ENCODE measurements at regions not wholly inside any gene's neighbourhood (a gene's known extent, or its start where the extent isn't known, plus 50 kb on each side); places are given as distances from the start of the nearest gene placed in this dataset.

DNA sequence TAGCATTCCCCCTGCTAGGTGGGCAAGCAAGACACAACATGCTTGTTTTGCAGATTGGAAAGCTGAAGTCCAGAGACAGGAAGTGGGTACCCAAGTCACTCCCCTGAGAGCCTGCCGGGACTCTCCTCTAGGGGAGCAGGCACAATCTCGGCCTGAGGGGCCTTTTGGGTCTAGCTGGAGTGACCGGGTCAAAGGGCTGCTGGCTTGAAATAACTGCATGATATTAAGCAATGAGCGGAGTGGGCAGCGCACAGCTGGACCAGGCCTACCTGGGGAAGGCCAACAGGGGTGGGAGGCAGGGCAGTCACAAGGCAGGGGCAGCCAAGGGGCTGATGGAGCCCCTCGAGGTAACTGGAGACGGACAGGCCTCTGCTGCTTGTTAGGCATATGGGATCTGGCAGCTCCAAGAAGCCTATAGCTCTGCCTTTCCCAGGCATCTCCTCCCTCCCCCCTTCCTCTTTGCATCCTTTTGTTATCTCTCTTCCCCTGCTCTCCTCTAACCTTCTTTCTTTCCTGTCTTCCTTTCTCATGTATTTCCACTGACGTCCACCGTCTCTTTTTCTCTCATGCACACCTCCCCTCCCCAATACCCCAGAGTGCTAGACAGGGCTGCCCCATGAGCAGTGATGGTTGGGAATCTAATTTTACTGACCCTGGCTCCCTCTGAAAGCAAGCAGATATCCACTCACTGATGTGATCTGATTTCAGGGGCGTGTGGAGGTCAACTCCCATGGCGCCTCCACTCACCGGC lies 237.5 kb downstream of the LOXHD1 start:
- no peaks in the 10 kb centered on the region for H3K27me3 ChIP-seq (ENCODE audit: control insufficient read depth, insufficient read depth, low read length)
- no peak overlapping the region for H3K27ac ChIP-seq (ENCODE audit: low read length)
- peaks cover 33% of the 10 kb centered on the region for H3K4me1 ChIP-seq (ENCODE audit: control insufficient read depth, low read depth, low read length)
- no peak overlapping the region for H3K9ac ChIP-seq (ENCODE audit: low read length)
- no peaks in the 10 kb centered on the region for H3K36me3 ChIP-seq (ENCODE audit: control insufficient read depth, low read depth, low read length)
- H3K4me3 ChIP-seq (ENCODE audit: low read length) = no peak overlapping the region
- no peaks in the 10 kb centered on the region for H3K9me3 ChIP-seq (ENCODE audit: control insufficient read depth, low read depth, low read length)

DNA sequence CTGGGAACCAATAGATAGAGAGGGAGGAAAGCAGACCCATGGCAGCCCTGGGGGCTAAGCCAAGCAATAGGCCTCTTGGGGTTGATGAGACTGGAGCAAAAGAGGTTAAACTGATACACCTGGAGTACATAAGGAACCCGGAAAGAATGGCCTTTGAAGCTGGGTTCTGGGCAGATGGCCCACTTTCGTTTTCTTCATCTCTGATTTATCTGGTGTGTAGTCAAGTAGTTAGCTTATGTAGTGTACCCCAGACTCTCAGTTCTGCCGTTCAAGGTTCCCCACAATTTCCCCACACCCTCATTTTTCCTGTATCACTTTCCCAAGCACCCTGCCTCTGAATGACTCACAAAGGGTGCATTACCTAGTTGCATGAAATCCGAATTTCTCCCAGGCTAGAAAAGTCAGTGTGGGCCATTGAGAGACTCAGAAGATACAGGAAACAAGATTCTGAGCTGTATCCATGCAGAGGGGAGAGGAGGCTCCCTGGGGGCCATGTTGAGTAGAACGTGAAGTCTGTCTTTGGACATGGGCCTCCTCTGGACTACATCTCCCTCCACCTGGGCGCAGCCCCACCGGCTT lies 235.0 kb downstream of the LOXHD1 start:
- no peak overlapping the region for H3K27ac ChIP-seq (ENCODE audit: low read length)
- H3K36me3 ChIP-seq (ENCODE audit: control insufficient read depth, low read depth, low read length) = no peaks in the 10 kb centered on the region
- H3K9me3 ChIP-seq (ENCODE audit: control insufficient read depth, low read depth, low read length) = no peaks in the 10 kb centered on the region
- no peak overlapping the region for H3K4me3 ChIP-seq (ENCODE audit: low read length)
- H3K27me3 ChIP-seq (ENCODE audit: control insufficient read depth, insufficient read depth, low read length) = no peaks in the 10 kb centered on the region
- H3K4me1 ChIP-seq (ENCODE audit: control insufficient read depth, low read depth, low read length) = peaks cover 22% of the 10 kb centered on the region
- no peak overlapping the region for H3K9ac ChIP-seq (ENCODE audit: low read length)

DNA sequence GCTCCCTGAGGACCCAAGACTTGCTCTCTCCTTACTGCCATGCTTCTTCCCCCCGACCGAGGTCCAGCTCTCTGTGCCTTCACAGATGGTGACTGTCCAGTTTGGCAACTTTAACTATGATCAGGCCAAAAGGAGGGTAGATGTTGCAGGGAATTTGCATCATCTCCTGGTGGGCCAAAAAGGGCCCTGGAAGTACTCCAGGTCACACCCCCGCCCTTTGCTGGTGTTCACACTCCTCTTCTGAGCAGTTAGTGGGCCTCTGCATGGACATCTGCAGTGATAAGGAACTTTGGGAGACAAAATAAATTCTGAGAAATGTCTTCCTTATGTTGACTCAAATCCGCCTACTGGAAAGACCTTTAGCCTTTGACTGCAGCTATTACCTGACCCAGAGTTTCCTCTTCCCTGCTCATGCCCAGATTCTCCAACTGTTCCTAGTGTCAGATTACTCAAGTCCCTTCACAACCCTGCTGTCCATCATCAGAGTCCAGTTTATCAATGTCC lies 234.4 kb downstream of the LOXHD1 start:
- H3K9me3 ChIP-seq (ENCODE audit: control insufficient read depth, low read depth, low read length) = no peaks in the 10 kb centered on the region
- no peaks in the 10 kb centered on the region for H3K27me3 ChIP-seq (ENCODE audit: control insufficient read depth, insufficient read depth, low read length)
- no peak overlapping the region for H3K9ac ChIP-seq (ENCODE audit: low read length)
- H3K27ac ChIP-seq (ENCODE audit: low read length) = no peak overlapping the region
- peaks cover 22% of the 10 kb centered on the region for H3K4me1 ChIP-seq (ENCODE audit: control insufficient read depth, low read depth, low read length)
- no peak overlapping the region for H3K4me3 ChIP-seq (ENCODE audit: low read length)
- no peaks in the 10 kb centered on the region for H3K36me3 ChIP-seq (ENCODE audit: control insufficient read depth, low read depth, low read length)

DNA sequence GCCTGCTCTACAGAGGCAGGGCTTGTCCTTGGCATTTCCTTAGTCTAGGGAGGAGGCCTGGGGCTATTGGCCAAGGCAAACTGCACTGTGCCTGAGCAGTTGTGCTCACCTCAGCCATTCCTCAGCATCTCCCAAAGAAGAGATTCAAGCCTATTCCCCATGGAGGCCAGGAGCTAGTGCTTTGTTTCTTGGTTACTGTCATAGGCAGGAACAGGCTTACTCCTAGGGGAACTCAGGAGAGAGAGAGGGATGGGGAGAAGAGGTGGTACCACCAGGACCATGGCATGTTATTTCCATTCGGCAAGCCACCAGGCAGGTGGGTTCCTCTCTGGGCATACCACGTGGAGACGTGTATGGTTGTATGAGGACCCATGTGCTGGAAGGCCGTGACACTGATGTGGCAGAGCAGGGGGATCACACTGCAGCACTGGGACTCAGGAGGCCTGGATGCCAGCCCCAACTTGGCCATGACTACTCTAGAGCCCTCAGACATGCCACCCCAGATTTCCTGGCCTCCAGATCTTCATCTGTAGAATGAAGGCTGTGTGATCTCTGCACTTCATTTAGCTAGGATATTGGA lies 233.7 kb downstream of the LOXHD1 start:
- Histone ChIP-seq H3K4me3 (ENCODE audit: low read length) (no peak overlapping the region), H3K9ac (ENCODE audit: low read length) (no peak overlapping the region), H3K9me3 (ENCODE audit: control insufficient read depth, low read depth, low read length) (no peaks in the 10 kb centered on the region), H3K36me3 (ENCODE audit: control insufficient read depth, low read depth, low read length) (no peaks in the 10 kb centered on the region), H3K27me3 (ENCODE audit: control insufficient read depth, insufficient read depth, low read length) (no peaks in the 10 kb centered on the region), H3K27ac (ENCODE audit: low read length) (no peak overlapping the region), H3K4me1 (ENCODE audit: control insufficient read depth, low read depth, low read length) (peaks cover 22% of the 10 kb centered on the region)

DNA sequence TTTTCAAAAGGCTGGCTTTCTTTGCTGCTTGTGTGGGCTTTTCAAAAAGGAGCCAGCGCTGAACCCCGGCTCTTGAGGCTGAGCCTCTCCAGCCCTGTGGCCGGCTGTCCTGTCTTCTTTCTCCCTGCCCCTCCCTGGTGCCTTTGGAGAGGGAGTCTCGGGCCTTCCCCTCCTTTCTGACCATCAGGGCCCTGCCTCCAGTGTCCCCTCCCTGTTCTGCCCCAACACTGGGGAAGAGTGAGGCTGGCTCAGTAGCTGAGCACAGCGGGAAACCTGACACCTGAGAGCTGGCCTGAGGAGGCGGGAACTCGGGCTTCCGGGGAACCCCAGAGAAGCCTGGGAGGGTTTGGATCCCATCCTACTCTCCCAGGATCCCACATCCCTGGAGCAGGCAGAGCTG lies 232.1 kb downstream of the LOXHD1 start:
- no peak overlapping the region for H3K27ac ChIP-seq (ENCODE audit: low read length)
- H3K36me3 ChIP-seq (ENCODE audit: control insufficient read depth, low read depth, low read length) = no peaks in the 10 kb centered on the region
- H3K27me3 ChIP-seq (ENCODE audit: control insufficient read depth, insufficient read depth, low read length) = no peaks in the 10 kb centered on the region
- H3K4me3 ChIP-seq (ENCODE audit: low read length) = no peak overlapping the region
- H3K4me1 ChIP-seq (ENCODE audit: control insufficient read depth, low read depth, low read length) = peaks cover 8% of the 10 kb centered on the region
- no peaks in the 10 kb centered on the region for H3K9me3 ChIP-seq (ENCODE audit: control insufficient read depth, low read depth, low read length)
- H3K9ac ChIP-seq (ENCODE audit: low read length) = no peak overlapping the region

DNA sequence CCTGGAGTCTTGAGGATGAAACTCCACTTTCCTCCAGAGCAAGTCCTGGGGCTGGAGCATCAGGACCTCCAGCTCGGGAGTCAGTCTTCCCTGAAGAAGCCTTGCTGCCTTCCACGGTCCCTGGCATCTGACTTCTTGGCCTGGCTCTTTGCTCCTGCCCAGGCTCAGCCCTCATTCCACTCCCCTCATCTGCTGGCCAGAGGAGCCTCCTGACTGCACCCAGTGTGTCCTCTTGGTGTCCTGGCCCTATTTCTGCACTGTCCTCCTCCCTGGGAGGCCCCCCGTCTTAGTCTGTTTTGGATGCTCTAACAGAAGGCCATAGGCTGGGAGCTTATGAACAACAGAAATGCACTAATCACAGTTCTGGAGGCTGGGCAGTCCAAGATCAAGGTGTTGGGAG lies 231.5 kb downstream of the LOXHD1 start:
- H3K4me1 ChIP-seq (ENCODE audit: control insufficient read depth, low read depth, low read length) = peaks cover 6% of the 10 kb centered on the region
- no peak overlapping the region for H3K27ac ChIP-seq (ENCODE audit: low read length)
- no peaks in the 10 kb centered on the region for H3K9me3 ChIP-seq (ENCODE audit: control insufficient read depth, low read depth, low read length)
- H3K4me3 ChIP-seq (ENCODE audit: low read length) = no peak overlapping the region
- H3K27me3 ChIP-seq (ENCODE audit: control insufficient read depth, insufficient read depth, low read length) = no peaks in the 10 kb centered on the region
- H3K36me3 ChIP-seq (ENCODE audit: control insufficient read depth, low read depth, low read length) = no peaks in the 10 kb centered on the region
- no peak overlapping the region for H3K9ac ChIP-seq (ENCODE audit: low read length)

DNA sequence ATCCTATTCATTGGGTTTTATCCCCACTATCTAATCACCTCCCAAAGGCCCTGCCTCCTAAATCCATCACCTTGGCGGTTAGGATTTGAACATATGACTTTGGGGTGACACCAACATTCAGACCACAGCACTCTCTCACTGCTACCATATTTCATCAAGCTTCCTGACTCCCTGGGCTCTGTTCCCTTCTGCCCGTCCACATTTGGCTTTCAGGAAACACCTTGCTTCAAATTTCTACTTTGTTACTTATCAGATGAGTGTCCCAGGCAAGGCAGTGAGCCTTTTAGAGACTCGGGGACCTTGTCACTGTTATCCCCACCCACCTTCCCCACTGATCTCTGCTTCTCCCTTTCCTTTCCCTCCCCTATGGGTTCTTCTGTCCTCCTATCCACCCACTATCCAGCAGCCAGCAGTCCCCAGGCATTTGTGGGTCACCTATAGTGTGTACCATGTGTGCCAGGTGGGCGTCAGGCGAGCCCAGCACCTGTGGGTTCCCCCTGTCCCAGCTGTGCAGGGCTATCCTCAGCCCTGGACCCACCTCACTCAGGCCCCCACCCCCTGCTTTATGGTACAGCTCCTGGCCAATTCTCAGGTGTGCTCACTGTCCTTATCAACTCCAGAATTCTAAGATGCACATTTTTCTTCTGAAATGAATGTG lies 230.9 kb downstream of the LOXHD1 start:
- Histone ChIP-seq H3K9me3 (ENCODE audit: control insufficient read depth, low read depth, low read length) (no peaks in the 10 kb centered on the region), H3K36me3 (ENCODE audit: control insufficient read depth, low read depth, low read length) (no peaks in the 10 kb centered on the region), H3K9ac (ENCODE audit: low read length) (no peak overlapping the region), H3K27ac (ENCODE audit: low read length) (no peak overlapping the region), H3K4me1 (ENCODE audit: control insufficient read depth, low read depth, low read length) (peaks cover 7% of the 10 kb centered on the region), H3K4me3 (ENCODE audit: low read length) (no peak overlapping the region), H3K27me3 (ENCODE audit: control insufficient read depth, insufficient read depth, low read length) (no peaks in the 10 kb centered on the region)

DNA sequence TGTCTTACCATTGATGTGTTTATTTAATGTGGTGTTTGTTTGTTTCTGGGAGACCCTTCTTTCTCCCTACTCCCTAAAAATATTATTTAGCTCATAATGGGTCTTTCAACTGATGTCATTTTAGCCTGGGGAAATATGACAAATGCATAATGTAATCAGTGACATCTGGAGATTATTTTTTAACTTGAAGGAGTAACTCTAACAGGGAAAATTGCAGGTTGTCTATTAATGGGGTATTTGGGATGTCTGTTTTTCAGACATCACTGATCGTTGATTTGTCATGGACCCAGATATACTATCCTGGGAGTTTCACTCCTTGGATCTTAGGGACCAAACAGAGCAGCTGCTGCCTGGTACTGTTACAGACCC lies 230.4 kb downstream of the LOXHD1 start:
- no peaks in the 10 kb centered on the region for H3K9me3 ChIP-seq (ENCODE audit: control insufficient read depth, low read depth, low read length)
- H3K36me3 ChIP-seq (ENCODE audit: control insufficient read depth, low read depth, low read length) = no peaks in the 10 kb centered on the region
- H3K27ac ChIP-seq (ENCODE audit: low read length) = no peak overlapping the region
- no peaks in the 10 kb centered on the region for H3K27me3 ChIP-seq (ENCODE audit: control insufficient read depth, insufficient read depth, low read length)
- H3K4me1 ChIP-seq (ENCODE audit: control insufficient read depth, low read depth, low read length) = peaks cover 12% of the 10 kb centered on the region
- no peak overlapping the region for H3K4me3 ChIP-seq (ENCODE audit: low read length)
- no peak overlapping the region for H3K9ac ChIP-seq (ENCODE audit: low read length)
